HFF-Myc (cell line): ENCODE measurements at regions not wholly inside any gene's neighbourhood (a gene's known extent, or its start where the extent isn't known, plus 50 kb on each side); places are given as distances from the start of the nearest gene placed in this dataset.

Experiments
- DNase-seq: peaks from one replicate; pipeline ENCODE4 v3.0.0-alpha.2; 2011; ENCODE audit warnings: low read depth; ENCODE audit errors: extremely low read depth
- H3K4me3 ChIP-seq: replicated peaks from 2 replicates; pipeline ENCODE4 v1.5.1; 2011; ENCODE audit warnings: low read depth, mild to moderate bottlenecking, control low read depth, low read length
- CTCF ChIP-seq: IDR thresholded peaks from 2 replicates; pipeline ENCODE4 v1.5.1; 2012; ENCODE audit warnings: mild to moderate bottlenecking, low read depth, low read length, control low read depth; ENCODE audit errors: missing control alignments

DNA sequence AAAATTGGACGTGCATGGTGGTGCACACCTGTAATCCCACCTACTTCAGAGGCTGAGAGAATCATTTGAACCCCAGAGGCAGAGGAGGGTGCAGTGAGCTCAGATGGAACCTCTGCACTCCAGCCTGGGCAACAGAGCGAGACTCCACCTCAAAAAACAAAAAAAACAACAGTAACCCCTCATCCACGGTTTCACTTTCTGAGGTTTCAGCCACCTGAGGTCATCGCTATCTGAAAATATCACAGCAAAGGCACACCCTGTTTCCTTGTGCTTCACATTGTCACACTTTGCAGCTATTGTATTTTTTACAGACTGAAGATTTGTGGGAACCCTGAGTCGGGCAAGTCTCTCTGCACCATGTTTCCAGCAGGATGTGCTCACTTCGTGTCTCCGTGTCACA, 54.1 kb upstream of the FOXQ1 start:
- no peak overlapping the region for H3K4me3 ChIP-seq
- no peak for DNase-seq
- TF ChIP-seq CTCF: no peak

DNA sequence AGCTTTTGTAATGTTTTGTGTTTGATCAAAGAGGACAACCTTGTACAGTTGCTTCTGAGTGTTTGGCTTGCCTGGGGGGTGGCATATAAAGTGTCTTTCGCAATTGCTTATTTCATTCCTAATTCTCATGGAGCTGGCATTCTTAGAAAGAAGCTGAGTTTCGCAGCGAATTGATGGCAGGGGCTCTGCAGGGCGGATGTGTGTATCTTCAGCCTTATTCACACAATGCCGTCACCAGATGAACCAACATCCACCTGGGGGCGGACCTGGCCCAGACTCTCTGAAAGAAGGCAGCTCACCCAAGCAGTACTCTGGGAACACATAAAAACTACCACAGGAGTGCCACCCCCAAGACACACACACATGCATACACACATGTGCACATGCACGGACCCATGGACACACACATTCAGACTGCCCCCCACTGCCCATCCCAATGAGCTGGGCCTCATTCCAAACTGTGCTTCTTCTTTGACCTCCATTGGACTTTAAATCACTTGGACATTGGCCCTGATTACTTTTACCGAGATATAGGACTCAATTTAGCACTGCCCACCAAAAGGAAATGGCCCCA, 55.4 kb upstream of the FOXQ1 start:
- no peak for TF ChIP-seq CTCF
- H3K4me3 ChIP-seq: no peak overlapping the region
- DNase-seq: no peak

- DNase-seq: no peak
- no peak for TF ChIP-seq CTCF
- no peak overlapping the region for H3K4me3 ChIP-seq
These were observed 56.1 kb upstream of the FOXQ1 start for GRCh38 chr6:1255636-1256365.

- TF ChIP-seq CTCF: no peak
- no peak overlapping the region for H3K4me3 ChIP-seq
- DNase-seq: no peak
These were observed 57.6 kb upstream of the FOXQ1 start for GRCh38 chr6:1254326-1254725.

DNA sequence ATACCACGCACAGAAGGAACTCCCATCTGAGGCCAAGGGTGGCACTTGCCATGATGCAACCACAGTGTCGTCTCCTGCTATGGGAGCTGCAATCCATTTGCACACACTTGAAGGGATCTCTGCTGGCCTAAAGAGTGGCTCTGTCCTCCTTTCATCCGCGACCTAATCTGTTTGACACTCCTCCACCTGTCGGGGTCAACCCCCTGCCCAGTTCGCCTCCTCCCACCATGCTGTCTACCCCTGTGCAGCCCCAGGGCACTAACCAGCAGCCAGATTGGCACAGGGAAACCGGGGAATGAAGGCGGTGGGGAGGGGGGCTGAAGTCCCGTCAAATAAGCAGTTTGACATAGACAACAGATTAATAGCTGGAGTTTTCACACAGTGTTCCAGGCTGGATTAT, 58.1 kb upstream of the FOXQ1 start:
- TF ChIP-seq CTCF: no peak
- DNase-seq: no peak
- H3K4me3 ChIP-seq: no peak overlapping the region

DNA sequence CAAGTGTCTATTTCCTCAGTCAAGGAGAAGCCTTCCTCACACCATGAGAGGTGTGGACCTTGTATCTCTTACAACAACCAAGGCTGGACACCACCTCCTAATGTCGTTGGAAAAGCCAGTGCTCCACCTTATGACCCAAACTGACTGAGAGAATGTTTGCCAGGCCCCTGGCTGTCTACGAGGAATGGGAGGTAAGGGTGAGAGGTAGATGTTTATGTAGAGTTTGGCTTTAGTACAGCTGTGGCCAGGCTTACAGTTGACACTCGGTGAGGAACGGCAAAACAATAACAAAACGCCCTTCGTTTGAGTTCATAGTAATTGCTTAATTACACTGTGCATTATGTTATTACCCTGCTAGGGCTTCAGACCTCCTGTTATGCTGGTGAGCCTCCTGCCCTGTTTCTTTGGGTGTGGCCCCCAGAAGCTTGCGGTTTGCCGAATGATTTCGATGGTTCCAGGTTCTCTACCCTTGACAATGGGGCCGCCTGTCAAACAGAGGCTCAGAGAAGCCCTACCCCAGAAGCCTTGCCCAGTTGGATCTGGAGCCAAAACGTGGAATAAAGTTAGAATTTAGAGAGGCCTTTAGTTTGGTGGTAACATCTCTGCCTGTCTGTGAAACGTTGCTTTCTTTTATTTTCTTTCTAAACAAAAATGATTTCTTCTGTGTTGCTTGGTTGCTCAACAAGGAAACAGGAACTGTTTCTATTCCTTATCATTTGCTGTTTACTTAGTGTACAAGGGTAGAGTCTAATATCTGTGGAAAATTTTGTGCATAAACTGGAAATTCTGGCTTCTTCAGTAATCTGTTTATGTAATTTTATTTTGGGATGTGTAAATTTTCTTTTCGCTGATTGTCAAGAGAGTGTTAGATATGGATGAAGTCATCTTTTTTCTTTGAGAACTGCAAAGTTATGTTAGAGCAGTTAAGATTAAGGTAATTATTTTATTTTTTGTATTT, 60.4 kb upstream of the FOXQ1 start:
- DNase-seq: no peak
- no peak overlapping the region for H3K4me3 ChIP-seq
- TF ChIP-seq CTCF: no peak
